ENCODE measurements at regions not wholly inside any gene's neighbourhood (a gene's known extent, or its start where the extent isn't known, plus 50 kb on each side); places are given as distances from the start of the nearest gene placed in this dataset.

- Histone ChIP-seq H3K27me3 (ENCODE audit: insufficient read depth) (no peaks in the 10 kb centered on the region), H3K4me2 (no peak overlapping the region), H3K27ac (ENCODE audit: low read depth) (no peak overlapping the region), H3K36me3 (ENCODE audit: insufficient read depth) (no peaks in the 10 kb centered on the region), H3K9me2 (ENCODE audit: insufficient read depth) (no peaks in the 10 kb centered on the region), H2AFZ (no peak overlapping the region), H4K20me1 (replicated peaks; ENCODE audit: insufficient read depth) (no peaks in the 10 kb centered on the region), H3K4me3 (no peak overlapping the region), H3F3A (replicated peaks; ENCODE audit: low read depth) (no peaks in the 10 kb centered on the region), H3K4me1 (ENCODE audit: insufficient read depth) (no peaks in the 10 kb centered on the region), H3K79me2 (replicated peaks; ENCODE audit: insufficient read depth) (no peaks in the 10 kb centered on the region)
- Mint-ChIP-seq H3K27ac (no peak overlapping the region), H3K36me3 (ENCODE audit: low read depth) (no peaks in the 10 kb centered on the region), H3K4me3 (no peak overlapping the region), H3K4me1 (no peaks in the 10 kb centered on the region), H3K9me3 (no peaks in the 10 kb centered on the region), H3K27me3 (ENCODE audit: insufficient read depth, low read depth, poor library complexity) (no peaks in the 10 kb centered on the region)
- no peak for ATAC-seq
- DNase-seq (ENCODE audit: low spot score), result no peak
- TF ChIP-seq NANOG (IDR thresholded peaks at IDR 0.05; ENCODE audit: borderline replicate concordance) (no peak), ZNF331 (CRISPR knock-in tag; IDR thresholded peaks at IDR 0.05; ENCODE audit: low read depth) (no peak), EZH2phosphoT487 (IDR thresholded peaks at IDR 0.05; ENCODE audit: unreplicated experiment) (no peak)
- TF ChIP-seq, protein P1, sequence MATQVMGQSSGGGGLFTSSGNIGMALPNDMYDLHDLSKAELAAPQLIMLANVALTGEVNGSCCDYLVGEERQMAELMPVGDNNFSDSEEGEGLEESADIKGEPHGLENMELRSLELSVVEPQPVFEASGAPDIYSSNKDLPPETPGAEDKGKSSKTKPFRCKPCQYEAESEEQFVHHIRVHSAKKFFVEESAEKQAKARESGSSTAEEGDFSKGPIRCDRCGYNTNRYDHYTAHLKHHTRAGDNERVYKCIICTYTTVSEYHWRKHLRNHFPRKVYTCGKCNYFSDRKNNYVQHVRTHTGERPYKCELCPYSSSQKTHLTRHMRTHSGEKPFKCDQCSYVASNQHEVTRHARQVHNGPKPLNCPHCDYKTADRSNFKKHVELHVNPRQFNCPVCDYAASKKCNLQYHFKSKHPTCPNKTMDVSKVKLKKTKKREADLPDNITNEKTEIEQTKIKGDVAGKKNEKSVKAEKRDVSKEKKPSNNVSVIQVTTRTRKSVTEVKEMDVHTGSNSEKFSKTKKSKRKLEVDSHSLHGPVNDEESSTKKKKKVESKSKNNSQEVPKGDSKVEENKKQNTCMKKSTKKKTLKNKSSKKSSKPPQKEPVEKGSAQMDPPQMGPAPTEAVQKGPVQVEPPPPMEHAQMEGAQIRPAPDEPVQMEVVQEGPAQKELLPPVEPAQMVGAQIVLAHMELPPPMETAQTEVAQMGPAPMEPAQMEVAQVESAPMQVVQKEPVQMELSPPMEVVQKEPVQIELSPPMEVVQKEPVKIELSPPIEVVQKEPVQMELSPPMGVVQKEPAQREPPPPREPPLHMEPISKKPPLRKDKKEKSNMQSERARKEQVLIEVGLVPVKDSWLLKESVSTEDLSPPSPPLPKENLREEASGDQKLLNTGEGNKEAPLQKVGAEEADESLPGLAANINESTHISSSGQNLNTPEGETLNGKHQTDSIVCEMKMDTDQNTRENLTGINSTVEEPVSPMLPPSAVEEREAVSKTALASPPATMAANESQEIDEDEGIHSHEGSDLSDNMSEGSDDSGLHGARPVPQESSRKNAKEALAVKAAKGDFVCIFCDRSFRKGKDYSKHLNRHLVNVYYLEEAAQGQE (IDR thresholded peaks at IDR 0.05; ENCODE audit: unreplicated experiment), result no peak
These were observed 204.8 kb upstream of the LDB2 start for GRCh38 chr4:17103231-17103630.

DNA sequence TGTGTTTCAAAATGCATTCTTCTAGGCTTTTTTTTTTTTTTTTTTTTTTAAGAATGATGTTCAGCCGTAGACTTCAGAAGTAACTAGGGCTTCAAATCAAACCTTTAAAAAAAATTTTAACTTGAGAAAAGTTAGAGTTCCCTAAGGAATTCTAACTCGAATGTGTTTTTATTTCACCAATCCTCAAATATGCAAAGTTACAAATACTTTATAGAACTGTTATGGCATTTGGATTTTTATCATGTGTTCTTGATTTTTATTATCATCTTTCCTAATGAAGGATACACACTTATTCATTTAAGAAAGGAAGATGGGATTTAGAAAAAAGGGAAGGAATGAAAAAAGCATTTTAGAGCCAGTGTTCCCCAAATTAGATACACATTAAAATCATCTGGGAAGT is 200.6 kb upstream of the LDB2 start:
- H3K27ac ChIP-seq (ENCODE audit: low read depth), result no peak overlapping the region
- H3K4me2 ChIP-seq, result no peak overlapping the region
- peaks cover 13% of the 10 kb centered on the region for H3K4me1 ChIP-seq (ENCODE audit: insufficient read depth)
- no peak overlapping the region for H3K4me3 ChIP-seq
- no peaks in the 10 kb centered on the region for H3K36me3 ChIP-seq (ENCODE audit: insufficient read depth)
- DNase-seq (ENCODE audit: low spot score), result no peak
- no peaks in the 10 kb centered on the region for H3K79me2 ChIP-seq (replicated peaks; ENCODE audit: insufficient read depth)
- H3K4me3 Mint-ChIP-seq, result no peak overlapping the region
- no peaks in the 10 kb centered on the region for H3K36me3 Mint-ChIP-seq (ENCODE audit: low read depth)
- no peaks in the 10 kb centered on the region for H4K20me1 ChIP-seq (replicated peaks; ENCODE audit: insufficient read depth)
- peaks cover 24% of the 10 kb centered on the region; the same call in 2 of the 3 replicates for H3K4me1 Mint-ChIP-seq
- H3F3A ChIP-seq (replicated peaks; ENCODE audit: low read depth), result no peaks in the 10 kb centered on the region
- H3K9me2 ChIP-seq (ENCODE audit: insufficient read depth), result peaks cover 5% of the 10 kb centered on the region; the same call in 1 of the 2 replicates
- ATAC-seq, result no peak
- H3K27ac Mint-ChIP-seq, result no peak overlapping the region
- no peaks in the 10 kb centered on the region for H3K27me3 Mint-ChIP-seq (ENCODE audit: insufficient read depth, low read depth, poor library complexity)
- H3K9me3 Mint-ChIP-seq, result no peaks in the 10 kb centered on the region
- H3K27me3 ChIP-seq (ENCODE audit: insufficient read depth), result no peaks in the 10 kb centered on the region
- H2AFZ ChIP-seq, result no peak overlapping the region
- no peak for TF ChIP-seq STAT1 (IDR thresholded peaks at IDR 0.05; ENCODE audit: unreplicated experiment)
- TF ChIP-seq, protein P2, sequence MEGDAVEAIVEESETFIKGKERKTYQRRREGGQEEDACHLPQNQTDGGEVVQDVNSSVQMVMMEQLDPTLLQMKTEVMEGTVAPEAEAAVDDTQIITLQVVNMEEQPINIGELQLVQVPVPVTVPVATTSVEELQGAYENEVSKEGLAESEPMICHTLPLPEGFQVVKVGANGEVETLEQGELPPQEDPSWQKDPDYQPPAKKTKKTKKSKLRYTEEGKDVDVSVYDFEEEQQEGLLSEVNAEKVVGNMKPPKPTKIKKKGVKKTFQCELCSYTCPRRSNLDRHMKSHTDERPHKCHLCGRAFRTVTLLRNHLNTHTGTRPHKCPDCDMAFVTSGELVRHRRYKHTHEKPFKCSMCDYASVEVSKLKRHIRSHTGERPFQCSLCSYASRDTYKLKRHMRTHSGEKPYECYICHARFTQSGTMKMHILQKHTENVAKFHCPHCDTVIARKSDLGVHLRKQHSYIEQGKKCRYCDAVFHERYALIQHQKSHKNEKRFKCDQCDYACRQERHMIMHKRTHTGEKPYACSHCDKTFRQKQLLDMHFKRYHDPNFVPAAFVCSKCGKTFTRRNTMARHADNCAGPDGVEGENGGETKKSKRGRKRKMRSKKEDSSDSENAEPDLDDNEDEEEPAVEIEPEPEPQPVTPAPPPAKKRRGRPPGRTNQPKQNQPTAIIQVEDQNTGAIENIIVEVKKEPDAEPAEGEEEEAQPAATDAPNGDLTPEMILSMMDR (conservative IDR thresholded peaks at IDR 0.05; ENCODE audit: low read depth in 2 of 2), result no peak
- TF ChIP-seq JUNB (IDR thresholded peaks at IDR 0.05; ENCODE audit: unreplicated experiment), result no peak
- no peak for TF ChIP-seq ZNF114 (CRISPR knock-in tag; IDR thresholded peaks at IDR 0.05)
- no peak for TF ChIP-seq EZH2phosphoT487 (IDR thresholded peaks at IDR 0.05; ENCODE audit: unreplicated experiment)
- no peak for TF ChIP-seq ZNF331 (CRISPR knock-in tag; IDR thresholded peaks at IDR 0.05; ENCODE audit: low read depth)
- TF ChIP-seq, protein P3, sequence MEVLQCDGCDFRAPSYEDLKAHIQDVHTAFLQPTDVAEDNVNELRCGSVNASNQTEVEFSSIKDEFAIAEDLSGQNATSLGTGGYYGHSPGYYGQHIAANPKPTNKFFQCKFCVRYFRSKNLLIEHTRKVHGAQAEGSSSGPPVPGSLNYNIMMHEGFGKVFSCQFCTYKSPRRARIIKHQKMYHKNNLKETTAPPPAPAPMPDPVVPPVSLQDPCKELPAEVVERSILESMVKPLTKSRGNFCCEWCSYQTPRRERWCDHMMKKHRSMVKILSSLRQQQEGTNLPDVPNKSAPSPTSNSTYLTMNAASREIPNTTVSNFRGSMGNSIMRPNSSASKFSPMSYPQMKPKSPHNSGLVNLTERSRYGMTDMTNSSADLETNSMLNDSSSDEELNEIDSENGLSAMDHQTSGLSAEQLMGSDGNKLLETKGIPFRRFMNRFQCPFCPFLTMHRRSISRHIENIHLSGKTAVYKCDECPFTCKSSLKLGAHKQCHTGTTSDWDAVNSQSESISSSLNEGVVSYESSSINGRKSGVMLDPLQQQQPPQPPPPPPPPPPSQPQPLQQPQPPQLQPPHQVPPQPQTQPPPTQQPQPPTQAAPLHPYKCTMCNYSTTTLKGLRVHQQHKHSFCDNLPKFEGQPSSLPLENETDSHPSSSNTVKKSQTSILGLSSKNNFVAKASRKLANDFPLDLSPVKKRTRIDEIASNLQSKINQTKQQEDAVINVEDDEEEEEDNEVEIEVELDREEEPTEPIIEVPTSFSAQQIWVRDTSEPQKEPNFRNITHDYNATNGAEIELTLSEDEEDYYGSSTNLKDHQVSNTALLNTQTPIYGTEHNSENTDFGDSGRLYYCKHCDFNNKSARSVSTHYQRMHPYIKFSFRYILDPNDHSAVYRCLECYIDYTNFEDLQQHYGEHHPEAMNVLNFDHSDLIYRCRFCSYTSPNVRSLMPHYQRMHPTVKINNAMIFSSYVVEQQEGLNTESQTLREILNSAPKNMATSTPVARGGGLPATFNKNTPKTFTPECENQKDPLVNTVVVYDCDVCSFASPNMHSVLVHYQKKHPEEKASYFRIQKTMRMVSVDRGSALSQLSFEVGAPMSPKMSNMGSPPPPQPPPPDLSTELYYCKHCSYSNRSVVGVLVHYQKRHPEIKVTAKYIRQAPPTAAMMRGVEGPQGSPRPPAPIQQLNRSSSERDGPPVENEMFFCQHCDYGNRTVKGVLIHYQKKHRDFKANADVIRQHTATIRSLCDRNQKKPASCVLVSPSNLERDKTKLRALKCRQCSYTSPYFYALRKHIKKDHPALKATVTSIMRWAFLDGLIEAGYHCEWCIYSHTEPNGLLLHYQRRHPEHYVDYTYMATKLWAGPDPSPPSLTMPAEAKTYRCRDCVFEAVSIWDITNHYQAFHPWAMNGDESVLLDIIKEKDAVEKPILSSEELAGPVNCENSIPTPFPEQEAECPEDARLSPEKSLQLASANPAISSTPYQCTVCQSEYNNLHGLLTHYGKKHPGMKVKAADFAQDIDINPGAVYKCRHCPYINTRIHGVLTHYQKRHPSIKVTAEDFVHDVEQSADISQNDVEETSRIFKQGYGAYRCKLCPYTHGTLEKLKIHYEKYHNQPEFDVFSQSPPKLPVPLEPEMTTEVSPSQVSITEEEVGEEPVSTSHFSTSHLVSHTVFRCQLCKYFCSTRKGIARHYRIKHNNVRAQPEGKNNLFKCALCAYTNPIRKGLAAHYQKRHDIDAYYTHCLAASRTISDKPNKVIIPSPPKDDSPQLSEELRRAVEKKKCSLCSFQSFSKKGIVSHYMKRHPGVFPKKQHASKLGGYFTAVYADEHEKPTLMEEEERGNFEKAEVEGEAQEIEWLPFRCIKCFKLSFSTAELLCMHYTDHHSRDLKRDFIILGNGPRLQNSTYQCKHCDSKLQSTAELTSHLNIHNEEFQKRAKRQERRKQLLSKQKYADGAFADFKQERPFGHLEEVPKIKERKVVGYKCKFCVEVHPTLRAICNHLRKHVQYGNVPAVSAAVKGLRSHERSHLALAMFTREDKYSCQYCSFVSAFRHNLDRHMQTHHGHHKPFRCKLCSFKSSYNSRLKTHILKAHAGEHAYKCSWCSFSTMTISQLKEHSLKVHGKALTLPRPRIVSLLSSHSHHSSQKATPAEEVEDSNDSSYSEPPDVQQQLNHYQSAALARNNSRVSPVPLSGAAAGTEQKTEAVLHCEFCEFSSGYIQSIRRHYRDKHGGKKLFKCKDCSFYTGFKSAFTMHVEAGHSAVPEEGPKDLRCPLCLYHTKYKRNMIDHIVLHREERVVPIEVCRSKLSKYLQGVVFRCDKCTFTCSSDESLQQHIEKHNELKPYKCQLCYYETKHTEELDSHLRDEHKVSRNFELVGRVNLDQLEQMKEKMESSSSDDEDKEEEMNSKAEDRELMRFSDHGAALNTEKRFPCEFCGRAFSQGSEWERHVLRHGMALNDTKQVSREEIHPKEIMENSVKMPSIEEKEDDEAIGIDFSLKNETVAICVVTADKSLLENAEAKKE (CRISPR knock-in tag; IDR thresholded peaks at IDR 0.05), result no peak
- TF ChIP-seq POLR2AphosphoS5 (IDR thresholded peaks at IDR 0.05; ENCODE audit: low read depth), result no peak

All from GM23338 (cell line).